T-cell (primary cell): ENCODE measurements at regions not wholly inside any gene's neighbourhood (a gene's known extent, or its start where the extent isn't known, plus 50 kb on each side); places are given as distances from the start of the nearest gene placed in this dataset.

Experiments used
- ATAC-seq, 4 experiments: fragments of 200-7000 bp in 3 of 4; fragments of 150-1000 bp in 1 of 4; cut with Tn5 transposase; replicated peaks in 1 of 4; 1 replicate in 3 of 4; 2 replicates in 1 of 4; pipeline ENCODE4 v1.10.0; 2021; ENCODE audit warnings: moderate library complexity in 3 of 4, mild to moderate bottlenecking in 2 of 4, moderate number of reproducible peaks in 1 of 4
- CTCF ChIA-PET, 2 donors: fragments of 300-600 bp; sonication (Branson Sonifier 250); formaldehyde crosslinking; loops; one replicate each; lab custom pipeline; 2022; ENCODE audit warnings: antibody characterized with exemption in 2 of 2; lab: Charles Lee
- POLR2A ChIA-PET, 2 donors: fragments of 300-600 bp; sonication (Branson Sonifier 250); formaldehyde crosslinking; loops; one replicate each; lab custom pipeline; 2022; ENCODE audit warnings: antibody characterized with exemption in 2 of 2; lab: Charles Lee
- DNase-seq, 35 experiments: peaks; one replicate each; pipeline versions ENCODE4 v3.0.0 to v3.0.0-alpha.2; 2013 to 2023
- H3K27ac ChIP-seq: one replicate; pipeline ENCODE4 v1.5.1; 2013; ENCODE audit warnings: low read length
- H3K27me3 ChIP-seq, 2 experiments: replicated peaks in 1 of 2; 1 replicate in 1 of 2; 2 replicates in 1 of 2; pipeline versions ENCODE4 v1.6.1 to v1.7.0; 2013; ENCODE audit warnings: low read length in 1 of 2, mixed read lengths in 1 of 2; ENCODE audit not compliant: control insufficient read depth in 2 of 2, insufficient read depth in 2 of 2; ENCODE audit errors: extremely low read depth in 1 of 2
- H3K36me3 ChIP-seq, 2 donors: 1 replicate in 1 of 2; 2 replicates in 1 of 2; pipeline versions ENCODE4 v1.6.1 to v1.7.0; 2013; ENCODE audit warnings: low read length in 1 of 2; ENCODE audit not compliant: control insufficient read depth in 2 of 2, insufficient read depth in 1 of 2; ENCODE audit errors: extremely low read depth in 1 of 2
- H3K4me1 ChIP-seq, 2 experiments: 1 replicate in 1 of 2; 2 replicates in 1 of 2; pipeline versions ENCODE4 v1.6.1 to v1.7.0; 2013; ENCODE audit warnings: low read length in 2 of 2, mixed read lengths in 1 of 2; ENCODE audit not compliant: insufficient read depth in 2 of 2, control insufficient read depth in 1 of 2; ENCODE audit errors: extremely low read depth in 1 of 2
- H3K4me3 ChIP-seq, 2 donors: 1 replicate in 1 of 2; 2 replicates in 1 of 2; pipeline versions ENCODE4 v1.5.1 to v1.7.0; 2013; ENCODE audit warnings: mild to moderate bottlenecking in 2 of 2, low read length in 1 of 2, moderate library complexity in 1 of 2; ENCODE audit not compliant: control insufficient read depth in 1 of 2; ENCODE audit errors: extremely low read depth in 1 of 2
- H3K9me3 ChIP-seq: 2 replicates; pipeline ENCODE4 v1.7.0; 2013
- H3K27ac Mint-ChIP-seq, 2 donors: one replicate each; pipeline ENCODE4 v1.8.0; 2020 to 2021; ENCODE audit warnings: mild to moderate bottlenecking in 2 of 2, mixed read lengths in 2 of 2
- H3K27me3 Mint-ChIP-seq, 2 donors: one replicate each; pipeline ENCODE4 v1.8.0; 2021 to 2022; ENCODE audit warnings: mixed read lengths in 2 of 2
- H3K36me3 Mint-ChIP-seq: one replicate; pipeline ENCODE4 v1.8.0; 2021; ENCODE audit warnings: mixed read lengths
- H3K4me1 Mint-ChIP-seq, 3 donors: one replicate each; pipeline ENCODE4 v1.8.0; 2020 to 2022; ENCODE audit warnings: mixed read lengths in 3 of 3, mild to moderate bottlenecking in 1 of 3
- H3K4me3 Mint-ChIP-seq, 3 donors: one replicate each; pipeline ENCODE4 v1.8.0; 2020 to 2022; ENCODE audit warnings: mild to moderate bottlenecking in 3 of 3, mixed read lengths in 3 of 3, moderate library complexity in 3 of 3
- H3K9me3 Mint-ChIP-seq, 3 donors: one replicate each; pipeline ENCODE4 v1.8.0; 2020 to 2022; ENCODE audit warnings: mixed read lengths in 3 of 3
- WGBS: methylation state at CpG from one replicate; pipeline ENCODE4 v1.1.5; 2013; ENCODE audit warnings: missing lambda C conversion rate; ENCODE audit not compliant: insufficient coverage; 5-methylcytosine and 5-hydroxymethylcytosine counted together

DNA sequence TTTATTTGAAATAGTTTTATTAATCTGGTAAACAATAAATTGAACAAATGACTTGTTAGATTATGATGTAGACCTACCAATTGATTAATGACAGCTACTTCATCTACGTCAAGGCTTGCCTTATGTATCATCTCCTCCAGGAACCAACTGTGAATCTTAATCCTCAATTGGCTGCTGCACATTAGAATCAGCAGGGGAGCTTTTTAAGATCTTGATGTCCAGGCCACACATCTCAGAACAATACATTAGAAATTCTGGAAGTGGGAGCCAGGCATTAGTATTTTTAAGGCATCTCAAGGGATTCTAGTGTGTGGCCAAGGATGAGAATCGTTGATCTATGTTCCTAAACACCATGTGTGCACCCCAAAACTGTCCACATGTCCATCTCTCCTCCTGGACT lies 52.0 kb upstream of the LYPLAL1 start:
- H3K9me3 Mint-ChIP-seq = no peaks in the 10 kb centered on the region
- H3K9me3 ChIP-seq = no peaks in the 10 kb centered on the region
- no peaks in the 10 kb centered on the region for H3K4me1 ChIP-seq
- H3K27ac ChIP-seq = no peak overlapping the region
- no peaks in the 10 kb centered on the region for H3K27me3 ChIP-seq
- WGBS = 67% methylated on average over 1 of the region's 2 CpGs
- H3K36me3 ChIP-seq = no peaks in the 10 kb centered on the region
- no peak overlapping the region for H3K27ac Mint-ChIP-seq
- no peak for ATAC-seq
- H3K4me1 Mint-ChIP-seq = no peaks in the 10 kb centered on the region
- CTCF ChIA-PET = no interaction called here
- no peaks in the 10 kb centered on the region for H3K27me3 Mint-ChIP-seq
- POLR2A ChIA-PET = no interaction called here
- no peak for DNase-seq
- H3K4me3 Mint-ChIP-seq = no peak overlapping the region
- no peaks in the 10 kb centered on the region for H3K36me3 Mint-ChIP-seq
- no peak overlapping the region for H3K4me3 ChIP-seq

DNA sequence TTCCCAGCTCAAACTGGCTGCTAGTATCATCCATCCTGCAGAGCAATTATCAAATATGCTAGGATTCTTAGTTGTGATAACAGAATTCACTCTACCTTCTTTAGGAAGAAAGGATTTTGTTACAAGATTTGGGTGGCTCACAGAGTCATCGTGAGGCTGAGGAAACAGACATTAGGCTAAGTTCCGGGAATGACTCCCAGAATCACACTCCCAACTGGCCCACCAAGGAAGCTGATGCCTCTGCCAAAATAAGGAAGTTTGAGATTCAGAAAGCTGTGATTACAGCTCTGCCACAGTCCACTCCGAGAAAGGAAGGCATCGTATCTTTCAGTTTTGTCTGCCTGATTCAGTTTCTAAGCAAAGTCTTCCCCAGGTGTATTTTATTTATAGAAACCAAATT lies 50.6 kb upstream of the LYPLAL1 start:
- H3K27ac ChIP-seq = no peak overlapping the region
- ChIA-PET POLR2A (no interaction called here), CTCF (no interaction called here)
- H3K27ac Mint-ChIP-seq = no peak overlapping the region
- H3K27me3 Mint-ChIP-seq = peaks cover 0 to 7% of the 10 kb centered on the region in 2 donors
- no peak overlapping the region for H3K4me3 ChIP-seq
- 80% methylated on average over 1 of the region's 4 CpGs for WGBS
- no peak overlapping the region for H3K4me3 Mint-ChIP-seq
- no peaks in the 10 kb centered on the region for H3K27me3 ChIP-seq
- no peaks in the 10 kb centered on the region for H3K9me3 Mint-ChIP-seq
- no peaks in the 10 kb centered on the region for H3K4me1 Mint-ChIP-seq
- no peaks in the 10 kb centered on the region for H3K36me3 Mint-ChIP-seq
- no peak for DNase-seq
- H3K4me1 ChIP-seq = no peaks in the 10 kb centered on the region
- no peaks in the 10 kb centered on the region for H3K36me3 ChIP-seq
- no peaks in the 10 kb centered on the region for H3K9me3 ChIP-seq
- no peak for ATAC-seq
